ENCODE measurements at regions not wholly inside any gene's neighbourhood (a gene's known extent, or its start where the extent isn't known, plus 50 kb on each side); places are given as distances from the start of the nearest gene placed in this dataset.
"Not testable (repeated sequence)": the region's sequence is repeated elsewhere in the genome, so short reads cannot be mapped to it uniquely, and the experiment has no call there.

GRCh38 chr3:194035406-194036138 is 100.4 kb upstream of the HES1 start:
- no peak for DNase-seq (ENCODE audit: low read depth in 2 of 3, low spot score in 2 of 3)

- no peak for DNase-seq (ENCODE audit: low read depth in 2 of 3, low spot score in 2 of 3)
These were observed 99.1 kb upstream of the HES1 start for GRCh38 chr3:194036842-194037241.

- DNase-seq (ENCODE audit: low read depth in 2 of 3, low spot score in 2 of 3) = not testable (repeated sequence)
These were observed 97.6 kb upstream of the HES1 start for GRCh38 chr3:194038346-194038745.

- DNase-seq (ENCODE audit: low read depth in 2 of 3, low spot score in 2 of 3) = no peak
These were observed 97.0 kb upstream of the HES1 start for GRCh38 chr3:194038960-194039359.

GRCh38 chr3:194040516-194041273 is 95.3 kb upstream of the HES1 start:
- DNase-seq (ENCODE audit: low read depth in 2 of 3, low spot score in 2 of 3) = no peak

GRCh38 chr3:194042927-194043326 is 93.0 kb upstream of the HES1 start:
- DNase-seq (ENCODE audit: low read depth in 2 of 3, low spot score in 2 of 3) = no peak

GRCh38 chr3:194043516-194043915 is 92.4 kb upstream of the HES1 start:
- no peak for DNase-seq (ENCODE audit: low read depth in 2 of 3, low spot score in 2 of 3)

- no peak for DNase-seq (ENCODE audit: low read depth in 2 of 3, low spot score in 2 of 3)
These were observed 90.7 kb upstream of the HES1 start for GRCh38 chr3:194045289-194045688.

- DNase-seq (ENCODE audit: low read depth in 2 of 3, low spot score in 2 of 3) = no peak
These were observed 90.0 kb upstream of the HES1 start for GRCh38 chr3:194045919-194046318.

GRCh38 chr3:194046531-194046930 is 89.4 kb upstream of the HES1 start:
- DNase-seq (ENCODE audit: low read depth in 2 of 3, low spot score in 2 of 3) = no peak

GRCh38 chr3:194046995-194047645 is 88.8 kb upstream of the HES1 start:
- no peak for DNase-seq (ENCODE audit: low read depth in 2 of 3, low spot score in 2 of 3)

GRCh38 chr3:194049394-194049793 is 86.6 kb upstream of the HES1 start:
- no peak for DNase-seq (ENCODE audit: low read depth in 2 of 3, low spot score in 2 of 3)

- no peak for DNase-seq (ENCODE audit: low read depth in 2 of 3, low spot score in 2 of 3)
These were observed 85.1 kb upstream of the HES1 start for GRCh38 chr3:194050782-194051320.

GRCh38 chr3:194051366-194052149 is 84.4 kb upstream of the HES1 start:
- DNase-seq (ENCODE audit: low read depth in 2 of 3, low spot score in 2 of 3) = no peak

GRCh38 chr3:194053136-194053535 is 82.8 kb upstream of the HES1 start:
- no peak for DNase-seq (ENCODE audit: low read depth in 2 of 3, low spot score in 2 of 3)

GRCh38 chr3:194054016-194054415 is 81.9 kb upstream of the HES1 start:
- no peak for DNase-seq (ENCODE audit: low read depth in 2 of 3, low spot score in 2 of 3)

- DNase-seq (ENCODE audit: low read depth in 2 of 3, low spot score in 2 of 3) = no peak
These were observed 81.4 kb upstream of the HES1 start for GRCh38 chr3:194054540-194054939.

GRCh38 chr3:194054961-194055360 is 81.0 kb upstream of the HES1 start:
- no peak for DNase-seq (ENCODE audit: low read depth in 2 of 3, low spot score in 2 of 3)

- DNase-seq (ENCODE audit: low read depth in 2 of 3, low spot score in 2 of 3) = not testable (repeated sequence)
These were observed 79.6 kb upstream of the HES1 start for GRCh38 chr3:194056323-194056722.

GRCh38 chr3:194056731-194057415 is 79.1 kb upstream of the HES1 start:
- no peak for DNase-seq (ENCODE audit: low read depth in 2 of 3, low spot score in 2 of 3)

All from activated CD8-positive, alpha-beta memory T cell treated with anti-CD3 and anti-CD28 coated beads for 48 hours (primary cell).